ENCODE measurements at regions not wholly inside any gene's neighbourhood (a gene's known extent, or its start where the extent isn't known, plus 50 kb on each side); places are given as distances from the start of the nearest gene placed in this dataset.

- TF ChIP-seq ATF2 (IDR thresholded peaks at IDR 0.05; ENCODE audit: low read length), result no peak
Measured at GRCh38 chr2:11040992-11041391, 114.3 kb upstream of the SLC66A3 start (continued).

Data from H1 (cell line).